ENCODE measurements at regions not wholly inside any gene's neighbourhood (a gene's known extent, or its start where the extent isn't known, plus 50 kb on each side); places are given as distances from the start of the nearest gene placed in this dataset.

DNA sequence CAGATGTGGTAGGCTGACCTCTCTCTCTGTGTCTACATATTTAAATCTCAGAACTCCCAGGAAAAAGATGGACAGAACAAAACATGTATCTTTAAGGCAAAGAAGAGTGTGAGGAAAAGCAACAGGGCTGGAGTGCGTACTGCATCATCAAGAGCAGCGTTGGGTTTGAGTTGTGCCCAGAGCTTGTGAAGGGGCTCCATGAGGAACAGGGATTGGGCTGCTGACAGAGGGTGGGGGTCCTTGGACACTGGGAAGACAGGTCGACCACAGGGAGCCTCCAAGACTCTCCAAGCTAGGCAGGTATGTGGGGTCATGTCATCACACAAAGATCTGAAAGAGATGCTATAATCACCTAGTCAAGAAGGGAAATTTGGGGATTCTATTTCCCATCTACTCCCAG lies 309.9 kb downstream of the IRX1 start:
- no peak overlapping the region for H3K4me3 ChIP-seq (replicated peaks; ENCODE audit: insufficient read depth, low read length)
- no peaks in the 10 kb centered on the region for H3K27me3 ChIP-seq (ENCODE audit: insufficient read depth, poor library complexity, severe bottlenecking)
- H3K27ac ChIP-seq (replicated peaks), result no peak overlapping the region
- no peak for DNase-seq (ENCODE audit: low read depth in 1 of 2, low spot score in 1 of 2)
- TF ChIP-seq REST (IDR thresholded peaks at IDR 0.05; ENCODE audit: insufficient replicate concordance, low read depth) (no peak), POLR2AphosphoS5 (IDR thresholded peaks at IDR 0.05; ENCODE audit: low read depth) (no peak), CTCF (IDR thresholded peaks at IDR 0.05; ENCODE audit: insufficient read depth, low read length) (no peak), SPI1 (IDR thresholded peaks at IDR 0.05; ENCODE audit: borderline replicate concordance, low read depth) (no peak), GABPA (IDR thresholded peaks at IDR 0.05; ENCODE audit: low read depth) (no peak)

DNA sequence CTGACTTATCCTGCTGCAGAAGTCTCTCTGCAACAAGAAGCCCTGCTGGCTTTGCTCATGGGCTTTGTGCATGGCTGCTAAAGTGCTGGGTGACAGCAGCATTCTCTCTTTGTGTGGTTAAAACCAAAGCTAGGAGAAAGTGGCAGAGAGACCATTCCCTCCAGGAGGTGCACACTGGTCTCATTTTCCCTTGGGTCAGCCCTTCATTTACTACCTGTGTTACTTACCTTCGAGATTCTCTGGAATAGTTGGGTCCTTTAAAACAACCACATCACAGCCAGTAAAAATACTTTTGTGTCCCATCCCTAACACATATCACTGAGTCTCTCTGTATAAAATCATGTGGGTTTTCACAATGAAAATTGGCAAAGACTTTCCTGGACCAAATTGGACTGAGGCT lies 315.5 kb downstream of the IRX1 start:
- no peak for DNase-seq (ENCODE audit: low read depth in 1 of 2, low spot score in 1 of 2)
- TF ChIP-seq SPI1 (IDR thresholded peaks at IDR 0.05; ENCODE audit: borderline replicate concordance, low read depth), result no peak
- no peak for TF ChIP-seq POLR2AphosphoS5 (IDR thresholded peaks at IDR 0.05; ENCODE audit: low read depth)
- Histone ChIP-seq H3K27ac (replicated peaks) (no peak overlapping the region), H3K4me3 (replicated peaks; ENCODE audit: insufficient read depth, low read length) (no peak overlapping the region), H3K27me3 (ENCODE audit: insufficient read depth, poor library complexity, severe bottlenecking) (no peaks in the 10 kb centered on the region)

DNA sequence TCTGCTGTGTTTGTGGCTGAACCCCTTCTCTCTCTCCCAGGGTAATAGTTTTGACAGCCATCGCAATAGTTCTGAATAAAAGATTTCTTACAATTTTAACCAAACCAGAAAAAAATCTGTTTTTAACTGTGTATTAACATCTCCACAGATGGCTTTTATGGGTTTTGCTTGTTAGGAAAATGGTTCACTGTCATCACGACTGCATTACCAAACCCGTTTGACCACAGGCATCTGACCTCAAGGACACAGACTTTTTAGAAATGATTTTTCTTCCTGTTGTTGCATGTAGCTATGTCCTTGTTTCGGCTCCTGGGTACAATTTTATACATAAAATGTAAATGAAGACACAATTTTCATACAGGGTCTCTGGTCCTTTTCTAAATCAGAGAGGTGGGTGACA lies 316.1 kb downstream of the IRX1 start:
- no peak overlapping the region for H3K4me3 ChIP-seq (replicated peaks; ENCODE audit: insufficient read depth, low read length)
- H3K27me3 ChIP-seq (ENCODE audit: insufficient read depth, poor library complexity, severe bottlenecking), result no peaks in the 10 kb centered on the region
- no peak for DNase-seq (ENCODE audit: low read depth in 1 of 2, low spot score in 1 of 2)
- no peak overlapping the region for H3K27ac ChIP-seq (replicated peaks)
- no peak for TF ChIP-seq POLR2AphosphoS5 (IDR thresholded peaks at IDR 0.05; ENCODE audit: low read depth)
- no peak for TF ChIP-seq REST (IDR thresholded peaks at IDR 0.05; ENCODE audit: insufficient replicate concordance, low read depth)
- no peak for TF ChIP-seq SPI1 (IDR thresholded peaks at IDR 0.05; ENCODE audit: borderline replicate concordance, low read depth)
- TF ChIP-seq CTCF (IDR thresholded peaks at IDR 0.05; ENCODE audit: insufficient read depth, low read length), result no peak
- TF ChIP-seq GABPA (IDR thresholded peaks at IDR 0.05; ENCODE audit: low read depth), result no peak

GRCh38 chr5:3912790-3913189 lies 317.2 kb downstream of the IRX1 start:
- Histone ChIP-seq H3K4me3 (replicated peaks; ENCODE audit: insufficient read depth, low read length) (no peak overlapping the region), H3K27me3 (ENCODE audit: insufficient read depth, poor library complexity, severe bottlenecking) (no peaks in the 10 kb centered on the region), H3K27ac (replicated peaks) (no peak overlapping the region)
- TF ChIP-seq REST (IDR thresholded peaks at IDR 0.05; ENCODE audit: insufficient replicate concordance, low read depth), result no peak
- DNase-seq (ENCODE audit: low read depth in 1 of 2, low spot score in 1 of 2), result no peak
